CD4-positive, alpha-beta T cell treated with Interleukin-1 beta for 1 hour (primary cell): ENCODE measurements at regions not wholly inside any gene's neighbourhood (a gene's known extent, or its start where the extent isn't known, plus 50 kb on each side); places are given as distances from the start of the nearest gene placed in this dataset.
"Not testable (repeated sequence)": the region's sequence is repeated elsewhere in the genome, so short reads cannot be mapped to it uniquely, and the experiment has no call there.

Experiments
- DNase-seq, 2 donors: peaks; one replicate each; pipeline ENCODE4 v3.0.0-alpha.2; 2020 to 2022

- DNase-seq = no peak
These were observed 720.8 kb downstream of the SLC6A15 start for GRCh38 chr12:84191779-84192178.

- no peak for DNase-seq
These were observed 726.2 kb downstream of the SLC6A15 start for GRCh38 chr12:84186433-84186832.

DNA sequence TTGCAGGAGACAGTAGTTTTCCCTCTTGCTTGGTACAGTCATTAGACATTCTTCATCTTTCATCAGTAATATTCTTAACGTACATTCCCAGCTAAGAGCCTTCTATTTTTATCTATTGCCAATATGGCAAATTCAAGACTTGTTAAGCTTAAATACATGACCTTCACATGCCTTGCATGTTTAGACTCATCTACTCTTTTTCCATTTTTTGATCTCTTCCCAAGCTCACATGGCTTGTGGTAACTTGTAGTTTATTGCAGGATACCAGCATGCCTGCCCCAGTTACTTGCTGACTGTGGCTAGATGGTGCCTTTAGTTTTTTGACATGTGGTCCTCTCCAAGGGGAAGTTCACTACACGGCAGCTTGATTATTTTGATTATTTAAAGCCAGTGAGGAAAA lies 729.0 kb downstream of the SLC6A15 start:
- DNase-seq = no peak

- DNase-seq = no peak
These were observed 738.5 kb downstream of the SLC6A15 start for GRCh38 chr12:84174115-84174514.

GRCh38 chr12:84172823-84173424 lies 739.7 kb downstream of the SLC6A15 start:
- no peak for DNase-seq

- no peak for DNase-seq
These were observed 745.8 kb downstream of the SLC6A15 start for GRCh38 chr12:84166812-84167211.

DNA sequence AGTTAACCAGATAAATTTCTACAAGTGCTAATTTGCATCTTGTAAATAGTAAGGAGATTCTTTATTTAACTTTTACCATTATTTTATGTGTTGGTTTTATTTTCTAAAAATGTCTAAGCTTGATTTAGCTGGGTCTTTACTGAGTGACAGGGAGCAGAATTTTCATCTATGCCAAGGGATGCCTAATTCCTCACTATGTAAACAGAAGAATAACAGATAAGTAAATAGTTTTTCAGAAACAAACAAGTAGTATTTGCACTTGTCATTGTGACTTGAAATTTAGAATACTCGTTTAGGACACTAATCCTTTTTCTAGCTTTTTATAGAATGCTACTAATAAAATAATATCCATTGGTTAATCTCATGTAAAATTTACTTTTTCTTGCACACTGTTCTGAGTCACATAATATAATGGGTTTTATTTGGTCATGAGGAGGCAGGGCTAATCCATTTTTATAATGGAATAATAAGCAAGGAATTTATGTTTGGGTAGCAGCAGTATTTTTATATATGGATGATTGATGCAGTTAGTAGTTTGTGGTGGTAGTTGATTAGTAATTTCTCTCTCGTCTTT lies 746.5 kb downstream of the SLC6A15 start:
- no peak for DNase-seq

DNA sequence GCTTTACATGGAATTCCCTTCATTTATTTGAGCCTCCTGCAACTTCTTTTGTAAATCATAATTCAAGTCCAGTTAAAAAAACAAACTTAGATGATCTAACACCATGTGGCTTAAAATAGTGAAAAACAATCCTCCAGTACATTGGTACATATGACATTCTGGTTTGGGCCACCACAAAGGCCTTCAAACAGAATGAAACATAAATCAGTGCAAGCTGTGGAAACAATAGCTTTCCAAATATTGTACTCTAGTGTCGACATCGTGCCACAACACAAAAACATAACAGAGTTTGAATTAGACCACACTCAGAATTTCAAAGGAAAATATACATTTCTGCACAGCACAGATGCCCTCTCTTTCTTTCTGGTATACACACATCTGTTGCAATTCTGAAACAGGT lies 751.3 kb downstream of the SLC6A15 start:
- DNase-seq = no peak

- no peak for DNase-seq
These were observed 753.3 kb downstream of the SLC6A15 start for GRCh38 chr12:84159260-84159659.

- DNase-seq = no peak
These were observed 755.4 kb downstream of the SLC6A15 start for GRCh38 chr12:84157170-84157569.

DNA sequence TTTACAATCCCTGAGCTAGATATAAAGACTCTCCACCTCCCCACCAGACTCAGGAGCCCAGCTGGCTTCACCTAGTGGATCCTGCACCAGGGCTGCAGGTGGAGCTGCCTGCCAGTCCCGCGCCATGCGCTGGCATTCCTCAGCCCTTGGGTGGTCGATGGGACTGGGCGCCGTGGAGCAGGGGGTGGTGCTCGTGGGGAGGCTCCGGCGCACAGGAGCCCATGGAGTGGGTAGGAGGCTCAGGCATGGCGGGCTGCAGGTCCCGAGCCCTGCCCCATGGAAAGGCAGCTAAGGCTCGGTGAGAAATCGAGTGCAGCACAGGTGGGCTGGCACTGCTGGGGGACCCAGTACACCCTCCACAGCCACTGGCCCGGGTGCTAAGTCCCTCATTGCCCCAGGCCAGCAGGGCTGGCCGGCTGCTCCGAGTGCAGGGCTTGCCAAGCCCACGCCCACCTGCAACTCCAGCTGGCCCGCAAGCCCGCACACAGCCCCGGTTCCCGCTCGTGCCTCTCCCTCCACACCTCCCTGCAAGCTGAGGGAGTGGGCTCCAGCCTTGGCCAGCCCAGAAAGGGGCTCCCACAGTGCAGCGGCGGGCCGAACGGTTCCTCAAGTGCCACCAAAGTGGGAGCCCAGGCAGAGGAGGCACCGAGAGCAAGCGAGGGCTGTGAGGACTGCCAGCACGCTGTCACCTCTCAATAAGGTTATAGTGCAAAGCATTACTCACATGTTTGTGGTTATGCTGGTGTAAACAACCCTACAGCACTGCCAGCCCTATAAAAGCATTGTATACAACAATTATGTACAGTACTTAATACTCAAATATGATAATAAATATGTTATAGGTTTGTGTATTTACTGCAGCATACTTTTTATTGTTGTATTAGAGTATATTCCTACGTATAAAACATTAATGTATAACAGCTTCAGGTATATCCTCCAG lies 757.3 kb downstream of the SLC6A15 start:
- DNase-seq = not testable (repeated sequence)

- not testable (repeated sequence) for DNase-seq
These were observed 758.1 kb downstream of the SLC6A15 start for GRCh38 chr12:84154439-84154990.

DNA sequence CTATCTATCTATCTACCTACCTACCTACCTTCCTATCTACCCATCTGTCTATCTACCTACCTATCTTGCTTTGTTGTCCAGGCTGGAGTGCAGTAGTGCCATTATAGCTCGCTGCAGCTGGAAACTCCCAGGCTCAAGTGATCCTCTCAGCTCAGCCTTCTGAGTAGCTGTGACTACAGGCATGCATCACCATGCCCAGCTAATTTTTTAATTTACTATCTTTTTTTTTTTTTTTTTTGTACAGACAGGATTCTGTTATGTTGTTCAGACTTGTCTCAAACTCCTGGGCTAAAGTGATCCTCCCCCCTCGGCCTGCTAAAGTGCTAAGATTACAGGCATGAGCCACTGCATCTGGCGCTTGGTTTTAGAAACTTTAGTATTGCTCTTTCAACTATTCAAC lies 762.4 kb downstream of the SLC6A15 start:
- DNase-seq = no peak

GRCh38 chr12:84148335-84148734 lies 764.3 kb downstream of the SLC6A15 start:
- DNase-seq = no peak

DNA sequence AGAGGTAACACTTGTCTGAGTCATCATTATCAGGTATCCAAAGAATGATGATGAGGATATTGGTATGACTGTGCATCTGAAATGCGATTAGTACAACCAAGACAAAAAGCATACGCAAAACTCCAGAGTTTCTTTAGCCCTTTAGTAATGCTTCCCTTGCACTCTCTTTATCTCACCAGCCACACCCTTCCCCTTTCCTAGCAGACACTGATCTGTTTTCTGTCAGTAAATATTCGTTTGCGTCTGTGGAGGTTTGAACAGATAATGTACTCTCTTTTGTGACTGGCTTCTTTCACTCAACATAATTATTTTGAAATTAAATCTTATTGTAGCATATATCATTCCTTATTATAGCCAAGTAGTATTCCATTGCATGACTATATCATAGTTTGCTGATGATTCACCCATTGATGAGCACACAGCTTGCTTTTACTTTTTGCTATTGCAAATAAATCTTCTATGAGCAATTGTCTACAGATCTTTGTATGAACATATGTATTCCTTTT lies 775.7 kb downstream of the SLC6A15 start:
- DNase-seq = no peak

DNA sequence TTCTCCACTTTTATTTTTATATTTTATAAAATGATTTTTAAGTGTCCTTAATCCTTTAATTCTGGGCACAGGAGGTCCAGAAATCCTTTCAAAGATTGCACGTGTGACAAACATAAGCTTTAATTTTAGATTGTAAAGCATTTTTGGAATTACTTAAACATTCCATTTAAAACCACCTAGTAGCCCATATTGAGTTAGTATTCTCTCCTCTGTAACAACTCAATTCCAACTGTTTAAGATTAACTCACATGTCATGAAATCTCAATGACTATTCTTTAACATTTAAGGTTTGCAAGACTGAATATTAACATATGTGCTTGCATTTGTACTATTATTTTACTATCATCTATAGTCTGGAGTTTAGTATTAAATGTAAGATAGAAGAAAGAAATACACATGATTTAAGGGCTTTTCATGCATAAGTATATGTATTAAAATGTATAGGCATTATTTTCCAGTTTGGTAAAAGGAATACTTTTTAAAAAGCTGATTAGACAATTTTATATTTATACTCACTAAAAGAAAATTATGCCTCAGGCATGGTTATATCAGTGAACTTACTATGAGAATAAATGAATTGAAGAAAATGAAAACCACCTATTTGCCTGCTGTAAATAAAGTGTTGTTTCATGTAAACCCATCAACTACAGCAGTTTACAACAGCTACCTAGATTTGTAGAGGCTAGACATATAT lies 776.9 kb downstream of the SLC6A15 start:
- DNase-seq = no peak

GRCh38 chr12:84134797-84135366 lies 777.7 kb downstream of the SLC6A15 start:
- DNase-seq = no peak

GRCh38 chr12:84131076-84131475 lies 781.5 kb downstream of the SLC6A15 start:
- DNase-seq = no peak

- no peak for DNase-seq
These were observed 784.2 kb downstream of the SLC6A15 start for GRCh38 chr12:84128117-84128991.

DNA sequence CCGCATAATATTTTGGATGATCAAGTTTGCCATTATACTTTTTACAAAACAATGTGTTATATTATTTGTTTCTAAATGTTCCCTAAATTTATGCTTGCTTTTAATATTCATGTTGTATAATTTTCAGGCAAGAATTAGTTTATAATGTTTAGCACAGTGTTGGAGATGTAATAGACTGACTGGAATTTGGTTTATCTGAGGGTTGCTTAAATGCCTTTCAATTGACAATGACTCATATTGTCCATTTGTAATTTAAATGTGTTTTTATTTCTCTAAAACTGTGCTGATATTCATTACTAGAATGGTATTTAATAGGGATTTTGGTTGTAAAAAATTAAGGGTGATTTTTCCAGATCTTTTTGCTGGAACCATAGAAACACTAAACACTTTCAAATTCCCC lies 788.4 kb downstream of the SLC6A15 start:
- DNase-seq = no peak

GRCh38 chr12:84117190-84117589 lies 795.4 kb downstream of the SLC6A15 start:
- no peak for DNase-seq
